Hepatocyte (in vitro differentiated cells): ENCODE measurements at regions not wholly inside any gene's neighbourhood (a gene's known extent, or its start where the extent isn't known, plus 50 kb on each side); places are given as distances from the start of the nearest gene placed in this dataset.

Source experiments
- EZH2 ChIP-seq: fragments of 200-600 bp; sonication (generic); IDR thresholded peaks from 2 replicates; pipeline ENCODE4 v1.6.1; 2016; ENCODE audit warnings: antibody characterized with exemption, mild to moderate bottlenecking, borderline replicate concordance
- EZH2phosphoT487 ChIP-seq: fragments of 200-600 bp; sonication (generic); IDR thresholded peaks from one replicate; pipeline ENCODE4 v1.6.1; 2018; ENCODE audit warnings: antibody characterized with exemption, mild to moderate bottlenecking, low read depth, moderate library complexity; ENCODE audit not compliant: unreplicated experiment, severe bottlenecking
- TF ChIP-seq, protein P1 (sequence below): fragments of 200-600 bp; sonication (generic); IDR thresholded peaks from 2 replicates; pipeline ENCODE4 v1.5.1; 2016; ENCODE audit warnings: antibody characterized with exemption, mild to moderate bottlenecking; ENCODE audit not compliant: poor library complexity

DNA sequence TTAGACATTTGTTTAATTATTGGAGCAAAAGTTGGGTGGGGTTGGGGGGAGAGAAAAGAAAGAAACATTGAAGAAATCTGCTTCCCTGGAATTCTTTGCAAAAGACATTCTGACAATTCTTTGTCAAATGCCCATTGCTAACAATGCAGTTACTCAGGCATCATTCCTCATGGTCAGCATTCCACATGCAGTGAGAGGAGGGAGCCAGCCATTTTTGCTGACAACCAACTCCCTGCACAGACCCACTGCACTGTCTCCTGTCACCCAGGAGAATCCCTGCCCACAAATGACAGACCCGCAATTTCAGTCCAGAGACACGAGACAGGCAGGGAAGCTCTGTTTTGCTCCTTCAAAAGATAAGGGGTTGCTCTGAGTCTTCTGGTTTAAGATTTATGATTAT, 985.1 kb upstream of the SLIT2 start:
- TF ChIP-seq, protein P1, sequence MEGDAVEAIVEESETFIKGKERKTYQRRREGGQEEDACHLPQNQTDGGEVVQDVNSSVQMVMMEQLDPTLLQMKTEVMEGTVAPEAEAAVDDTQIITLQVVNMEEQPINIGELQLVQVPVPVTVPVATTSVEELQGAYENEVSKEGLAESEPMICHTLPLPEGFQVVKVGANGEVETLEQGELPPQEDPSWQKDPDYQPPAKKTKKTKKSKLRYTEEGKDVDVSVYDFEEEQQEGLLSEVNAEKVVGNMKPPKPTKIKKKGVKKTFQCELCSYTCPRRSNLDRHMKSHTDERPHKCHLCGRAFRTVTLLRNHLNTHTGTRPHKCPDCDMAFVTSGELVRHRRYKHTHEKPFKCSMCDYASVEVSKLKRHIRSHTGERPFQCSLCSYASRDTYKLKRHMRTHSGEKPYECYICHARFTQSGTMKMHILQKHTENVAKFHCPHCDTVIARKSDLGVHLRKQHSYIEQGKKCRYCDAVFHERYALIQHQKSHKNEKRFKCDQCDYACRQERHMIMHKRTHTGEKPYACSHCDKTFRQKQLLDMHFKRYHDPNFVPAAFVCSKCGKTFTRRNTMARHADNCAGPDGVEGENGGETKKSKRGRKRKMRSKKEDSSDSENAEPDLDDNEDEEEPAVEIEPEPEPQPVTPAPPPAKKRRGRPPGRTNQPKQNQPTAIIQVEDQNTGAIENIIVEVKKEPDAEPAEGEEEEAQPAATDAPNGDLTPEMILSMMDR, result no peak
- TF ChIP-seq EZH2 (no peak), EZH2phosphoT487 (no peak)
